Vagina (tissue), 2 donors: ENCODE measurements at regions not wholly inside any gene's neighbourhood (a gene's known extent, or its start where the extent isn't known, plus 50 kb on each side); places are given as distances from the start of the nearest gene placed in this dataset.

Experiments used
- DNase-seq, 2 donors: peaks; one replicate each; pipeline ENCODE4 v3.0.0-alpha.2; 2017; ENCODE audit errors: extremely low spot score in 2 of 2
- H3K27ac ChIP-seq: fragments of 200-600 bp; sonication (generic); one replicate; pipeline ENCODE4 v1.5.1; 2019
- H3K27me3 ChIP-seq: fragments of 200-600 bp; sonication (generic); one replicate; pipeline ENCODE4 v1.5.1; 2019
- H3K36me3 ChIP-seq, 2 donors: fragments of 200-600 bp; sonication (generic); one replicate each; pipeline ENCODE4 v1.5.1; 2017 to 2019
- H3K4me1 ChIP-seq: fragments of 200-600 bp; sonication (generic); one replicate; pipeline ENCODE4 v1.5.1; 2019
- H3K4me3 ChIP-seq, 2 donors: fragments of 200-600 bp; sonication (generic); 1 replicate in 1 of 2; 2 replicates in 1 of 2; pipeline ENCODE4 v1.5.1; 2016 to 2019
- H3K9me3 ChIP-seq: fragments of 200-600 bp; sonication (generic); one replicate; pipeline ENCODE4 v1.5.1; 2019
- CTCF ChIP-seq, 3 experiments: fragments of 450-650 bp in 2 of 3; fragments of 200-600 bp in 1 of 3; sonication (generic) in 1 of 3; IDR thresholded peaks; one replicate each; pipeline ENCODE4 v1.5.1; 2017 to 2019; ENCODE audit warnings: antibody characterized with exemption in 3 of 3, mild to moderate bottlenecking in 2 of 3, moderate library complexity in 2 of 3
- POLR2A ChIP-seq, 2 donors: fragments of 450-650 bp; IDR thresholded peaks; one replicate each; pipeline ENCODE4 v1.6.1; 2017; ENCODE audit warnings: antibody characterized with exemption in 2 of 2, mild to moderate bottlenecking in 2 of 2, moderate library complexity in 2 of 2
- POLR2AphosphoS5 ChIP-seq, 2 donors: sonication (generic); formaldehyde crosslinking; IDR thresholded peaks; one replicate each; pipeline ENCODE4 v1.9.0; 2017; ENCODE audit warnings: antibody characterized with exemption in 2 of 2, mild to moderate bottlenecking in 2 of 2, low read depth in 1 of 2; ENCODE audit not compliant: insufficient read depth in 1 of 2
- intact Hi-C: fragments of 100-400 bp; cut with DNase I; formaldehyde crosslinking; loops from one replicate; pipeline ENCODE4 v1.15.1; 2023

- H3K27ac ChIP-seq, result no peak overlapping the region
- no peak overlapping the region for H3K4me3 ChIP-seq
- H3K4me1 ChIP-seq, result no peaks in the 10 kb centered on the region
- no peaks in the 10 kb centered on the region for H3K36me3 ChIP-seq
- H3K9me3 ChIP-seq, result no peaks in the 10 kb centered on the region
- no peaks in the 10 kb centered on the region for H3K27me3 ChIP-seq
- TF ChIP-seq CTCF (IDR thresholded peaks at IDR 0.05) (no peak), POLR2AphosphoS5 (IDR thresholded peaks at IDR 0.05; ENCODE audit: insufficient read depth in 1 of 2, low read depth in 1 of 2) (no peak), POLR2A (IDR thresholded peaks at IDR 0.05) (no peak)
- intact Hi-C loops, result no loop called here
- no peak for DNase-seq
Measured at GRCh38 chr10:65751896-65752295, 1173.9 kb upstream of the LRRTM3 start.

GRCh38 chr10:65753532-65753931 lies 1172.3 kb upstream of the LRRTM3 start:
- Histone ChIP-seq H3K27ac (no peak overlapping the region), H3K4me1 (no peaks in the 10 kb centered on the region), H3K4me3 (no peak overlapping the region), H3K36me3 (no peaks in the 10 kb centered on the region), H3K9me3 (no peaks in the 10 kb centered on the region), H3K27me3 (no peaks in the 10 kb centered on the region)
- no peak for TF ChIP-seq POLR2A (IDR thresholded peaks at IDR 0.05)
- no peak for TF ChIP-seq CTCF (IDR thresholded peaks at IDR 0.05)
- no peak for TF ChIP-seq POLR2AphosphoS5 (IDR thresholded peaks at IDR 0.05; ENCODE audit: insufficient read depth in 1 of 2, low read depth in 1 of 2)
- intact Hi-C loops, result no loop called here
- DNase-seq, result no peak

- DNase-seq, result no peak
- no peak overlapping the region for H3K27ac ChIP-seq
- no peaks in the 10 kb centered on the region for H3K36me3 ChIP-seq
- no peaks in the 10 kb centered on the region for H3K9me3 ChIP-seq
- intact Hi-C loops, result no loop called here
- H3K4me1 ChIP-seq, result no peaks in the 10 kb centered on the region
- TF ChIP-seq POLR2A (IDR thresholded peaks at IDR 0.05) (no peak), POLR2AphosphoS5 (IDR thresholded peaks at IDR 0.05; ENCODE audit: insufficient read depth in 1 of 2, low read depth in 1 of 2) (no peak), CTCF (IDR thresholded peaks at IDR 0.05) (no peak)
- no peak overlapping the region for H3K4me3 ChIP-seq
- H3K27me3 ChIP-seq, result no peaks in the 10 kb centered on the region
Measured at GRCh38 chr10:65754112-65754511, 1171.7 kb upstream of the LRRTM3 start.

- H3K9me3 ChIP-seq, result no peaks in the 10 kb centered on the region
- H3K36me3 ChIP-seq, result no peaks in the 10 kb centered on the region
- no peak overlapping the region for H3K4me3 ChIP-seq
- no peak for DNase-seq
- H3K27me3 ChIP-seq, result no peaks in the 10 kb centered on the region
- no peak overlapping the region for H3K27ac ChIP-seq
- TF ChIP-seq CTCF (IDR thresholded peaks at IDR 0.05) (no peak), POLR2A (IDR thresholded peaks at IDR 0.05) (no peak), POLR2AphosphoS5 (IDR thresholded peaks at IDR 0.05; ENCODE audit: insufficient read depth in 1 of 2, low read depth in 1 of 2) (no peak)
- intact Hi-C loops, result no loop called here
- no peaks in the 10 kb centered on the region for H3K4me1 ChIP-seq
Measured at GRCh38 chr10:65762311-65762710, 1163.5 kb upstream of the LRRTM3 start.

- no peak for TF ChIP-seq POLR2AphosphoS5 (IDR thresholded peaks at IDR 0.05; ENCODE audit: insufficient read depth in 1 of 2, low read depth in 1 of 2)
- no peak for DNase-seq
- Histone ChIP-seq H3K4me1 (no peaks in the 10 kb centered on the region), H3K36me3 (no peaks in the 10 kb centered on the region), H3K9me3 (no peaks in the 10 kb centered on the region), H3K27ac (no peak overlapping the region), H3K27me3 (no peaks in the 10 kb centered on the region), H3K4me3 (no peak overlapping the region)
- intact Hi-C loops, result no loop called here
Measured at GRCh38 chr10:65765006-65765541, 1160.8 kb upstream of the LRRTM3 start.
